HG03097 (cell line): ENCODE measurements at regions not wholly inside any gene's neighbourhood (a gene's known extent, or its start where the extent isn't known, plus 50 kb on each side); places are given as distances from the start of the nearest gene placed in this dataset.
"Not testable (repeated sequence)": the region's sequence is repeated elsewhere in the genome, so short reads cannot be mapped to it uniquely, and the experiment has no call there.

ENCODE experiments used
- ATAC-seq: cut with Tn5 transposase; IDR thresholded peaks from one replicate; pipeline ENCODE4 v1.9.1; 2021; ENCODE audit not compliant: unreplicated experiment, low FRiP score

DNA sequence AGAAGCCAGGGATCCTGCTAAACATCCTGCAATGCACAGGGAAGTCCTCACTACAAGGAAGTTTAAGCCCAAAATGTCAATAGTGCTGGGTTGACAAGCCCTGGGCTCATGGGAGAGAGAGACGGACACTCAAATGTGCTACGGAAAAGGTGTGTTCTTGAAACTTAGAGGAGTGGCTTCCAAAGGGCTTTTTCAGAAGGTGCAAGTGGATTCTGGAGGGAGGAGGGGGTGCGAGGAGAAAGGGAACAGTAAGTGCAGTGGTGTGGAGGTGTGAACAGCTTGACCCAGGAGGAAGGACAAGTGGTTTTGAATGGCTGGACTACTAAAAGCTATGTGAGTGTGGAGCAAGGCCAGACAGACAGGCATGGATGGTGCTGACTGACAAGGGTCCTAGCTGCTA is 50.4 kb upstream of the CECR2 start:
- no peak for ATAC-seq

DNA sequence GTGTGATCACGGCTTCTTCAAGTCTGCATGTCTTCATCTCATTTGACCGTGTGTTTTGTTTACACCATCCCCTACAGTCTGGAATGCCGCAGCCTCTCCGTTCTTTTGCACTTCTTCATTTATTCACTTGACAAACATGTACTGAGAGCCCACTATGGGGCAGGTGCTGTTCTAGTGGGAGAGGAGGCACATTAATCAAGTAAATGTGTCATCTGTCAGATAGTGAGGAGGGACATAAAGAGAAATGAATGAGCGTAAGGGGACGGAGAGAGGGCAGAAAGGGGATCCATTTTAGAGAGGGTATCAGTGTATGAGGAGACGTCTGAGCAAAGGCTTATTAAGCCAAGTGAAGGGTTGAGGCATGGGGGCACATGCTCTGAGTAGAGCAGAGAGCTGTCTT is 54.0 kb upstream of the CECR2 start:
- ATAC-seq: no peak

DNA sequence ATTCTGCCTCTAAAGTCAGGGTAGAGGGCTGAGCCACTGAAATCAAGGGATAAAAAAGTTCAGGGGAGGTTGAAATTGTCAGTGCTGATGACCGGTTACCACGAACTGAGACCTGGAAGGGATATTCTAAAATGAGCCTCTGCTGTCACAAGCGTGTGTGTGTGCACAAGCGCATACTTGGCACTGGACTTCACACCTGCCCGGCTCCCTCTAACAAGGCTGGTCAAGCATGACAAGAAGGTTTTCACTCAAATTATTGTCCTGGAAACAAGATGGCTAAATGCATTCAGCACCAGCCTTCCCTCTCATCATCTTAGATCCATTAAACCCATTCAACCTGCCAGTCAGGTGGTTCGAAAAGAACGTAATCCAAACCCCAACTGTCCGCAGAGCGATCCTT is 54.8 kb upstream of the CECR2 start:
- ATAC-seq: no peak

DNA sequence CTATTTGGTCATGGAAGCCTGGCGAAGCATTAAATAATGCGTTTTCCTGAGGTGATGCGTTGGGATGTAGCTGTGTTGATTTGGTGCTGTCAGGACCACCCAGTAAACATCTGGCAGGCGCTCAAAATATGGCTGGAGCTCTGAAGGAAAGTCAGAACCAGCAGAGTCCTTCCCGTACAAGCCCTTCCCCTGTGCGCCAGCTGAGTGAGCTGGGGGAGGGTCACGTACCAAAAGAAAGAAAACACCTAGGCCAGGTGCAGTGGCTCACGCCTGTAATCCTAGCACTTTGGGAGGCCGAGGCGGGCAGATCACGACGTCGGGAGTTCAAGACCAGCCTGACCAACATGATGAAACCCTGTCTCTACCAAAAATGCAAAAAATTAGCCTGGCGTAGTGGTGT is 55.6 kb upstream of the CECR2 start:
- no peak for ATAC-seq

DNA sequence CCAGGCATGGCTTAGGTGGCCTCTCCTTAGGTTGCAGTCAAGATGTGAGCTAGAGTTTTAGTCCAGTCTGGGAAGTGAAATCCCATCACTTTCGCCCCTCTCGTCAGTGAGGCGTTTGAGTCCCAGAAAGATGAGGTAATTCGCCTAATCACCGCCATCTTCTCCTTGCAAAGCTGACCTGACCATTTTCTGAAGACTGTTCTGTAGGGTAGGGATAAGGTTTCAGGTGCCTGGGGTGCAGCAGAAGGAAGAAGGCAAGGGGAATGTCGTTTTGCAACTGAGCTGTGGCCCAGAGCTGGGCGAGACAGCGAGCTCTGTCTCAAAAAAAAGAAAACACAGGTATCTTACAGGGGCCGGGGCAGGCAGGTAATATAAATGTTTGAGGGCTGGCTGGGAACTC is 61.7 kb upstream of the CECR2 start:
- no peak for ATAC-seq

DNA sequence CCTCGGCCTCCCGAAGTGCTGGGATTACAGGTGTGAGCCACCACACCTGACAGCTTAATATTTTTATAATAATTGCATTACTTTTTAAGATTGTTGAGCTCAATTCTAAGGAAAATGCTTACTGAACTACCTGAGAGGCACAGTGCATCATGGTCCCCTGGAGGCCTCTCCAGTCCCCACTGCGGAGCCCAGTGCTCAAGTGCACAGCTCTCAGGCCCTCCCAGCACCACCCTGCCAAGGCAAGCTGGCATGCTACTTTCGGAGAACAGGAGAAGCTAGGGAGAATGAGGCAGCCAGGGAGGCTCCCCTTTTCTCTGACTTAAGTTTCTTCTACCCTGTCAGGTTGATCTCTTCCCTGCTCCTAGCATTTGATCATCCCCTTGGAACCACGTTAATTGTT is 64.2 kb upstream of the CECR2 start:
- no peak for ATAC-seq

DNA sequence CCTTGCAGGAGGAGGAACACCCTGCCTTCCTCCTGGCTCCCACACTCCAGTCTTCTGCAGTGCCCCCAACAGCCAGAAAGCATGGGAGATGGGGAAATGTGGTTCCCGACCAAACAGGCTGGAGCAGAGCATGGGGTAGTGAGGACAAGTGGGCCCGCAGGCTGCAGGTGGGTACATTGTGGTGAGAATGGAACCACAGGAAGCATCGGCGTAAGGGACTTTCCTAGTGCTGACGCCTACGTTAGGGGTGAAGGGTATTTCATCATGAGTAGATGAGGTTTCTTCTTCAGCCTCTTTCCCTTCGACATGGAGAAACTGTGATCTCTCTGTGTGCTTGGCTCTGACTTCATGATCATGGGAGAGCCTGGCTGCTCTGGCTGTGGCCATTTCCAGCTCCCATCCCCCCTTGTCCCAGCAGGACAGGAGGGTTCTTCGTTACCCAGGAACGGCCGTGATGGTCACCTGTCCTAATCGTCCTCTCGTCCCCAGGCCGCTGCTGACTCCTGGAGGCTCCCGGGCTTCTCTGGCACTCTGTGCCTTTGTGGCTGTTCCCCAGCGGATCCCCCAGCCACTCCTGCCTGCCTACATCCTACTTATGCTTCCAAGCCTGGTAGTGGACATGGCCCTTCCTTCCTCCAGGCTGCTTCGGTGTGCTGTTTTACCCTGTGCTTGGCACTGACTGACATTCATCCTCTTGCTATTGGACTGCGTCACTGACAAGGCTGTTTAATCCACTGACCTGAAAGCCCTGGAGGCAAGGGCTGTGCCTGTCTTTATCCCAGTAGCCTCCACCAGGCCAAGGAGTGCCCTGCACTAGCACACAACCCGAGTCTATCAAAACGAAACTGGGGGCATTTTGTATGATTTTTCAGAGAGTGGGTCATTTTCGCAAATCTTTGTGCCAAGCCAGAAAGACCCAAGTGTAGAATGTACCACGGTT is 65.2 kb upstream of the CECR2 start:
- no peak for ATAC-seq

DNA sequence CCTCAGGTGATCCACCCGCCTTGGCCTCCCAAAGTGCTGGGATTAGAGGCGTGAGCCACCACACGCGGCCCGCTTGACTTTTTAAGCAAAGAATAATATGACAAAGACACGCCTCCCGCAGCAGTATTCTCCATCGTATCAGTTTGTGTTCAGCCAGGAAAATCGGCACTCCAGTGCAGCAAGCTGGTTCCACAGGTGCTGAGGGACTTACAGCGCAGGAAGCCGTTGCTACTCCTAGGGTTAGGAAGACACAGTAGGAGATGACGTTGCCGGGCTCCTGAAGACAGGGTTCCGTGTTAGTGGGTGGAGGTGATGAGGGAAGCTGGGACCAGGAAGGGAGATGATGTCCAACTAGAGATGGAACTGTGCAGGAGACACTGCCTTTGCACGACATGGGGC is 65.8 kb upstream of the CECR2 start:
- ATAC-seq: no peak

DNA sequence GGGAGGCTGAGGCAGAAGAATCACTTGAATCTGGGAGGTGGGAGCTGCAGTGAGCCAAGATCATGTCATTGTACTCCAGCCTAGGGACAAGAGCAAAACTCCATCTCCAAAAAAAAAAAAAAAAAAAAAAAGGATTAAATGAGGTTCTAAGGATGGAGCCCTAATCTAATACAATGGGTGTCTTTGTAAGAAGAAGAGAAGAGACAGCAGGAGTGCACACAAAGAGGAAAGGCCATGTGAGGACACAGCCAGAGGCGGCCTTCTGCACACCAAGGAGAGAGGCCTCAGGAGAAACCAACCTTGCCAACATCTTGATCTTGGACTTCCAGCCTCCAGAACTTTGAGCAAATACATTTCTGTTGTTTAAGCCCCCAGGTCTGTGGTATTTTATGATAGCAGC is 66.6 kb upstream of the CECR2 start:
- ATAC-seq: no peak

DNA sequence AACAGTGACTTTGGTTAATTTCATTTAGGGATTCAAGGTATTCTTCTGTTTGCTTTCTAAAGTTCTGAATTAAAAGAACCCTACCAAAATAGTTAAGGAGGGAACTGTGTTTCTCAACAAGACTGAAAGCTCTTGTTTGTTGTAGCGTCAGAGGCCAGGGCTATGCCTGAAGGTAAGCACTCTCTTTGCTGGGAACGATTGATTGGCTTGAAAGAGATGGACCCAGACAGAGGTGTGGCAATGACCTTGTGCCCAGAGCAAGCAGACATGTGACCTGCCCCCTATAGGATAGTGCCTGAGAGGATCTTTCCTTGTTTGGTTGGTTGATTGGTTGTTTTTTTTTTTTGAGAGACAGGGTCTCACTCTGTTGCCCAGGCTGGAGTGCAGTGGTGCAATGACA is 68.3 kb upstream of the CECR2 start:
- ATAC-seq: no peak

DNA sequence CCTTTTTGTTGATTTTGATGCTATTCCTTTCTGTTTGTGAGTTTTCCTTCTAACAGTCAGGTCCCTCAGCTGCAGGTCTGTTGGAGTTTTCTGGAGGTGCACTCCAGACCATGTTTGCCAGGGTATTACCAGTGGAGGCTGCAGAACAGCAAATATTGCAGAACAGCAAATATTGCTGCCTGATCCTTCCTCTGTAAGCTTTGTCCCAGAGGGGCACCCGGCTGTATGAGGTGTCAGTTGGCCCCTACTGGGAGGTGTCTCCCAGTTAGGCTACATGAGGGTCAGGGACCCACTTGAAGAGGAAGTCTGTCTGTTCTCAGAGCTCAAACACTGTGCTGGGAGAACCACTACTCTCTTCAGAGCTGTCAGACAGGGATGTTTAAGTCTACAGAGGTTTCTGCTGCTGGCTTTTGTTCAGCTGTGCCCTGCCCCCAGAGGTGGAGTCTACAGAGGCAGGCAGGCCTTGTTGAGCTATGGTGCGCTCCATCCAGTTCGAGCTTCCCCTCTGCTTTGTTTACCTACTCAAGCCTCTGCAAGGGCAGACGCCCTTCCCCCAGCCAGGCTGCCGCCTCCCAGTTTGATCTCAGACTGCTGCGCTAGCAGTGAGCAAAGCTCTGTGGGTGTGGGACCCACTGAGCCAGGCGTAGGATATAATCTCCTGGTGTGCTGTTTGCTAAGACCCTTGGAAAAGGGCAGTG is 70.3 kb upstream of the CECR2 start:
- not testable (repeated sequence) for ATAC-seq

DNA sequence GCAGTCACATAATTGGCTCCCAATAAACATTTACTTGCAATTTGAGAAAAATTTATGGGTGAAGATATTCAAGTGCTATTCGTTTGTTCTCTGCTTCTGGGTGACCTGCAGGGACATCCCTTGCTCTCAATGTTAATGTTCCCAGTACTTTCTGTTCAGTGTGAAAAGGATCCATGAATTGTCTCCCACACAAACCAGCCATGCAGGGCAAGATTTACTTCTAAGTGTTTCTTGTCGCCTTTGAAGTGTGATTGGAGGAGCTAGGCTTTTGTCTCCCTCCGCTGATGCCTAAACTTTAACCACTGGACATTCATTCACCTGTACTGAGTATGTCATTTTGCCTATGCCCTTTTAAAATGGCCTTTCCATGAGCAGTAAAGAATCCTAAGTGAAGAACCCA is 66.4 kb upstream of the ADA2 start:
- ATAC-seq: no peak

DNA sequence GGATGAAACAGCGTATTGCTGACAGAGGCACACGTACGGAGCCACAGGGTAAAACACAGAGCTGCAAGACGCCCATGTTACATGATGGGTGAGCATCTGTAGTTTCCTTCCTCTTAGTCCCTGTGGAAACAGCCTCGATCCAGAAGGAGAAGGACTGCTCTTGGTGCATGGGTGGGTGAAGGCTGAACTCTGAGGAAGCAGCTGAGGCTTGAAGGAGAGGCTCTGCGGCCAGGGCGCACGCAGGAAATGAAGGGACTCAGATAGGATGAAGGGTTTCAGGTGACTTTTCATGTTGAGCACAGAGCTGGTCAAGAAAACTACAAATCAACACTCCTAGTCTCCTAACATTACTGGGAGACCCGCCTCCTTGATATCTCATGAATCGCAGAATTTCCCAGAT is 65.7 kb upstream of the ADA2 start:
- no peak for ATAC-seq

DNA sequence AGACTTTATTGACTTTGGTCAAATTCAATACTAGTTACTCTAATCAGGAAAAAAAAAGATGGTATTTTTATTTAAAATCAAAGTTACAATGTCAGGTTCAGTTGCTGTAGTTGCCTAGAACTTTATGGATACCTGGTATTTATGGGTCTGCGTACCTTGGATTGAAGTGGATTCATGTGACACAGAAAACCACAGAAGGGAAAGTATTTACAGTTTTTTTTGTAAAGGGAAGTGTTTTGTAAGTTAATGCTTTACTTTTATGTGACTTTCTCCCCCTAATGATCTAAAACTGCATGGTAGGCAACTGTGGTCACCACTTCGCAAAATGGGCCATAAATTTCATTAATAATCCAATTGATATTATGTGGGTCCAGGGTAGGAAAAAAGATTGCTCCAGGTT is 65.2 kb upstream of the ADA2 start:
- no peak for ATAC-seq

DNA sequence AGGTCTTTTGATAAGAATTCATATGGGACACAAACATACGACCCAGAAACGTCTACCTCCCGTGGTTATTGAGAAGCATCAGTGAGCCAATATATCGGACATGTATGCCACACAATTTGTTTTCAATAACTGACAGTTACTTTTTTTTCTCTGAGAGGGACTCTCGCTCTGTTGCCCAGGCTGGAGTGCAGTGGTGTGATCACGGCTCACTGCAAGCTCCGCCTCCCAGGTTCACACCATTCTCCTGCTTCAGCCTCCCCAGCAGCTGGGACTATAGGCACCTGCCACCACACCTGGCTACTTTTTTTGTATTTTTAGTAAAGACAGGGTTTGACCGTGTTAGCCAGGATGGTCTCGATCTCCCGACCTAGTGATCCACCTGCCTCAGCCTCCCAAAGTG is 64.6 kb upstream of the ADA2 start:
- not testable (repeated sequence) for ATAC-seq

DNA sequence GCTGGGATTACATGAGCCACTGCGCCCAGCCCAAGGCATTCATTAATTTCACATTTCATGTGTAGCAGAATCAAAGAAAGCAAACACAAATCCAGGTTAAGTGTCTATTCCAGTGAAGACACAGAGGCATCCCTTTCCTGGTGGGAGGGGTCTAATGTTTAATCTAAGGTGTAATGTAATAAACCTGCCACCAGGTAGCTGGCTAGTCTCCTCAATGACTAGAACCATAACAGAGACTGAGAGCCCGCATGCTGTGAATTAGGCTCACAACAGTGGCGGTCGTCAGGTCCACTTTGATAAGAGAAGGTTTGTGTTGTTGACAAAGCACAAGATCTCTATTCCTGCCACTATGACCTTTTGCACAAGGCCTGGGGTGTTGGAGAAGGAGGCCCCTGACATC is 64.2 kb upstream of the ADA2 start:
- ATAC-seq: no peak

DNA sequence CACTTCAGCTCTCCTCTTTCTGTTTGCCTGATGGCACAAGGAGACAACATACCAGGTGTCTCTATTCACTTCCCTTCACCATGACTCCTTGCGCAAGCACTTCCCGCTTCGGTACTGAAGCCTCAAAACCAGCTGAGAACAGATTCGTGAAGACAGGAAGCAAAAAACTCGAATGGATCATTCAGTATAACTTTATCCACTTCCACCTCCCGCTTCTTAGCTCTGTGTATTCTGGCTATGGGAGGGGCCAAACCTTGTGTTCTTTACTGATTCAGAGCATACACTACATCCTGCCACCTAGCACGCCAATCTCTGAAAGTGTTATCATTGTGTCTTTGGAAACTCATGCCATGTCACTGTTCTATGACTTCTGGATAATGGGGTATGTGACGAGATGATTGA is 62.2 kb upstream of the ADA2 start:
- ATAC-seq: peak; percentile 41

DNA sequence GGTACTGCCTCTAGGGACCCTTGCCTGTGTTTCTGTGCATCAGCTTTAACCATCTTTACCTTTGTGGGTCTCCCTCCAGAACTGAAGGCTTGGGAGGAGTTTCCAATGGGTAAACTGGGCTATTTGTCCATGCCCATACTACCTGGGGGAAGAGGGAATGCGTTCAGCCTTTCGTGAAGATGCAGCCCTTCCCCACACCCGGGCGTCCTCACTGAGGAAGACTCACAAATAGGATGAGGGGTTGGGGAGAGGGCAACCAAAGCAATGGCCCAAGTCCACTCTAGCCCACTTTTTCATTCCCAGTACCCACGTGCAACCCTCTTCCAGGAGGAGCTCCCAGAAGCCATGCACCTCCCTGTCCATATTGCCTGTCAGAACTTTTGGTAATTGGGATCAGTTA is 61.8 kb upstream of the ADA2 start:
- ATAC-seq: peak; percentile 11

DNA sequence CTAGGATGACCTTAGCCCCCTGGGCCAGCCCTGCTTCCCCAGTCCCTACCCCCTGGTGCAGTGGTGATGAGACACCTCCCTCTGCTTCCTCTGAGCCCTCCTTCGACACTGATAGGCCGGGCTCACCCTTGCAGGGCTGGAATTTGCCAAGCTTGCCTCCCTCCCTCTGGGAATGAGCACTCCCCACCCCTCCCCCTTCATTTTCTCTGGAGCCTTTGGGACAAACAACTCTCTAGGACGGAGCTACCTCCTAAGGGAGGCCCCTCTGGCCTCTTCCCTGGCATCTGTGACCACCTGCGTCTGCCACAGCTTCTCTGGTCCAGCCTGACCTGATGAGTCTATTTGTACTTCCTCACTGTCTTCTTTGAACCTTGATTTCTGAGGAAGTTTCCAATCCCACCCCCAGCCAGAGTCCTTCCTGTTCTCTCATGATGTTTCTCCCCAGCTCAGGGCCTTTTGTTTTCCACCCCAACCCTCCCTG is 53.3 kb upstream of the ADA2 start:
- ATAC-seq: no peak

DNA sequence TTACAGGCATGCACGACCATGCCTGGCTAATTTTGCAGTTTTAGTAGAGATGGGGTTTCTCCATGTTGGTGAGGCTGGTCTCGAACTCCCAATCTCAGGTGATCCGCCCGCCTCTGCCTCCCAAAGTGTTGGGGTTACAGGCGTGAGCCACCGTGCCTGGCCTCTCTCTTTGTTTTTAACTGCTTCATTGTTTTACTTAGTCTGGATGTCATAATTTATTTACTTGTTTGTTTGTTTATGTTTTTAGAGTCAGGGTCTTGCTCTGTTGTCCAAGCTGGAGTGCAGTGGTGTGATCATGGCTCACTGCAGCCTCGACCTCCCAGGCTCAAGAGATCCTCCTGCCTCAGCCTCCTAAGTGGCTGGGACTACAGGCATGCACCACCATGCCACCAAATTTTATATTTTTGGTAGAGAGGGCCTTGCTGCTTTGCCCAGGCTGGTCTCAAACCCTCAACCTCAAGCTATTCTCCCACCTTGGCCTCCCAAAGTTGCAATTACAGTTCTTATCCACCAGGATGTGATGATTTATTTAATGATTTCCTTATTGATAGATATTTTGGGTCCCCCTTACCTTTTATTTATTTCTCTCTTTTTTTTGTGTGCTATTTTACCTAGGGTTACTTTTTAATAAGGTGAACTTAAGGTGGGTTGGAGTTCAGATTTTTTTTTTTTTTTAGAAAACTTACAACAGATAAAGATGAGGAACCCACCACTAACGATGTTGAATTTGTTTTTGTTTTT is 52.6 kb upstream of the ADA2 start:
- ATAC-seq: no peak

DNA sequence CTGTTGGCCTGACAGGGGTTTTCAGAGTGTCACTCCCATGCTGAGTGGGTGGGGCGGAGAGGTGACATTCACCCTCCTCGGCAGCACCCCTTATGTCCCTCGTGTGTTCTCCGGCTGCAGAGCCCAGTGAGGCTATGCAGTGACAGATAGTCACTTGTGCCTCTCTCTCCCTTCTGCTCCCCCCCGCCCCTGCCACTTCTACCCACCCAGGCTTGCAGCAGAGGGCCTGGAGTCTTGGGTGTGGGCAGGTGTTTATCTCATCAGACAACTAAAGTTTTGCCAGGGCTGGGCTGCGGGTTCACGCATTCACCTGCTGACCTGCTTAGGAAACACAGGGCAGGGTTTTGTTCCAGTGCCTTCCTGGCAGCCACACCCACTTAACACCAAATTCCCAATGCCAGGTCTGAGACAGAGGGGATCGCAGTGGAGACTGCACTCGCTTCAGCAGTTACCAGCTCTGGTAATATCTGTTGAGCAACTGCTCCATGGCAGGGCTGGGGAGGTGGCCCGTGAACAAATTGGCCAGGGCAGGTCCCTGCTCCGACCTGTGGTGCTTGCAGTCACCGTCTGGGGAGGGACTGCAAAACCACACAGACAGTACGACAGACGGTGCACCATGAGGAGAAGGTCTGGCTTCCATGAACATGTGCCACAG is 50.5 kb upstream of the ADA2 start:
- no peak for ATAC-seq
